RWPE1 (cell line): ENCODE measurements at regions not wholly inside any gene's neighbourhood (a gene's known extent, or its start where the extent isn't known, plus 50 kb on each side); places are given as distances from the start of the nearest gene placed in this dataset.

ENCODE experiments used
- CTCF ChIA-PET: fragments of 350-600 bp; sonication (Branson Sonifier 250); formaldehyde crosslinking; extraction: SDS; loops from one replicate; lab custom pipeline; 2021; lab: Yijun Ruan, JAX
- POLR2A ChIA-PET: fragments of 400-600 bp; formaldehyde crosslinking; extraction: SDS; loops from one replicate; lab custom pipeline; 2020; ENCODE audit warnings: antibody characterized with exemption; ENCODE audit not compliant: low non-redundant PET; lab: Yijun Ruan, JAX
- DNase-seq: peaks from one replicate; pipeline ENCODE4 v3.0.0; 2012; ENCODE audit warnings: low spot score
- H3K27ac ChIP-seq: fragments of 450-650 bp; 2 replicates; pipeline ENCODE4 v1.5.1; 2017
- CTCF ChIP-seq: fragments of 450-650 bp; conservative IDR thresholded peaks from 2 replicates; pipeline ENCODE4 v1.5.1; 2017; ENCODE audit warnings: low read depth, mild to moderate bottlenecking

DNA sequence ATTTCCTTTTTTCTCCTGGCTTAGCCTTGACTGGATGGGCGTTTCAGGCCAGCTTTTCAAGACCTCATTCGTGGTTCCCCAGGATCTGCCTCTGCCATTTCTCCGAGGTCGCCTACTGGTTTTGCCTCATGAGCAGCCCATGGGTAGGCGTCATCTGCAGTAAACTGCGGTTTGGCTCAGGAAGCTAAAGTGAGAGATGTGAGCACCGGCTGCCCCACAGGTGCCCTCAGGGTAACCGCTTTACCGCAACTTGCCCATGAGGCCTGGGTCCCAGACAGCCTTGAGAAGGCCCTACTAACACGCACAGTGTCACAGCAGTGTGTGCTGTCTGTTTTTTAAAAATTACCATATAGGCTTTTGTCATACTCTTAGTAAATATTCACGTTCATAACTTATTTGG is 53.4 kb upstream of the TBXT start:
- no peak for TF ChIP-seq CTCF
- DNase-seq = no peak

More for the DNA sequence above, 53.4 kb upstream of the TBXT start:
- ChIA-PET POLR2A (no interaction called here), CTCF (no interaction called here)
- no peak overlapping the region for H3K27ac ChIP-seq
